GM12872 (cell line): ENCODE measurements at regions not wholly inside any gene's neighbourhood (a gene's known extent, or its start where the extent isn't known, plus 50 kb on each side); places are given as distances from the start of the nearest gene placed in this dataset.

ENCODE experiments used
- CTCF ChIP-seq: IDR thresholded peaks from 3 replicates; pipeline ENCODE4 v1.5.1; 2011; ENCODE audit warnings: low read depth, mild to moderate bottlenecking, low read length, moderate library complexity; ENCODE audit not compliant: insufficient read depth

GRCh38 chr16:9205661-9206060 lies 114.2 kb downstream of the HAPSTR1 start:
- TF ChIP-seq CTCF: no peak

DNA sequence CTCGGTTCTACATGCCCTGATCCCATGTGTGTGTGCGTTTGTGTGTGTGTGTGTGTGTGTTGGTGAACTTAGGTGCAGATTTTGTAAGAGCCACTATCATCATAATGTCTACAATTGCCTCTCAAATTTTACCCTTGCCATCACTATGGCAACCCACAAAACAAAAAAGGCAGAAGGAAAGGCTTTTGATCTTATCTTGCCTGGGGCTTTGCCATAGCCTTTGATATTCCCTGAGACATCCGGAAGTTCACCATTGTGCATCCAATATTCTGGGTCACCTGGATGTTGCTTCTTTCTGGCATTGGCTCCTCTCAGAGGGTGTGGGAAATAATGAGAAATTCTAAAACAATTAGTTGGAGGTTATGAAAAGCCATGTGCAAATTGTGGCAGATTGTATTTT lies 114.7 kb downstream of the HAPSTR1 start:
- no peak for TF ChIP-seq CTCF

GRCh38 chr16:9212621-9213020 lies 121.2 kb downstream of the HAPSTR1 start:
- TF ChIP-seq CTCF: no peak

DNA sequence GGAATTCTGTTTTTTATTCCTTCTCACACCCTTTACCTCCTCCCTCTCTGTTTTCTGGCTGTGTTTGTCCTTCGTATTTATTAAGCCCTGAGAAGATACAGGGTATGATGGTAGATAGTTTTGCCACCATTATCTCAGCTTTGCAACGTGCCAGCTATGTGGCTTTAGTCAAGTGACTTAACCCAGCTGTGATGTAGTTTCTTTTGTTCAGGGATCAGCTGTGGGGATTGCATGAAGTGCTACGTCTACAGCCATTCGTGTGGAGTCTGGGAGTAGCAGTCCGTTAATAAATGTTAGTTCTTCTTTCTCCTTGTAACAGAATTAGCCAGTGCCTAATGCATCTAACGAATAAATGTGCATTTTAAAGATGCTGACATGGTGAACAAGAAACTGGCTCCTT lies 128.4 kb downstream of the HAPSTR1 start:
- no peak for TF ChIP-seq CTCF

DNA sequence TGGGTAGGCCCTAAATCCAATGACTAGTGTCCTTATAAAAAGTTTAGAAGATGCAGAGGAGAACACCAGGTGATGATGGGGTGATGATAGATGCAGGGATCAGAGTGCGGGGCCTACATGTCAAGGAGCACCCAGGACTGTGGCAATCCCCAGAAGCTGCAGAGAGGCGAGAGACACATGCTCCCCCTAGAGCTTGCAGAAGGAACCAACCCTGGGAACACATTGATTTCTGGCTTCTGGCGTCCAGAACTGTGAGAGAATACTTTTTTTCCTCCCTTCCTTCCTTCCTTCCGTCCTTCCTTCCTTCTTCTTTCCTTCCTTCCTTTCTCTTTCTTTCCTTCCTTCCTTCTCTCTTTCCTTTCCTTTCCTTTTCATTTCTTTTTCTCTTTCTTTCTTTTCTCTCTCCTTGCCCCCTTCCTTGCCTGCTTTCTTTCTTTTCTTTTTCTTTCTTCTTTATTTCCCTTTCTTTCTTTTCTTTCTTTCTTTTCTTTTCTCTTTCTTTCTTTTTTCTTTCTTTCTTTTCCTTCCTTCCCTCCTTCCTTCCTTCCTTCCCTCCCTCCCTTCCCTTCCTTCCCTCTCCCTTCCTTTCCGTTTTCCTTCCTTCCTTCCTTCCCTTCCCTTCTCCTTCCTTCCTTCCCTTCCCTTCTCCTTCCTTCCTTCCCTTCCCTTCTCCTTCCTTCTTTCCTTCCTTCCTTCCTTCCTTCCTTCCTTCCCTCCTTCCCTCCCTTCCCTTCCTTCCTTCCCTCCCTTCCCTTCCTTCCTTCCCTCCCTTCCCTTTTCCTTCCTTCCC lies 134.3 kb downstream of the HAPSTR1 start:
- peak; percentile 68 for TF ChIP-seq CTCF

DNA sequence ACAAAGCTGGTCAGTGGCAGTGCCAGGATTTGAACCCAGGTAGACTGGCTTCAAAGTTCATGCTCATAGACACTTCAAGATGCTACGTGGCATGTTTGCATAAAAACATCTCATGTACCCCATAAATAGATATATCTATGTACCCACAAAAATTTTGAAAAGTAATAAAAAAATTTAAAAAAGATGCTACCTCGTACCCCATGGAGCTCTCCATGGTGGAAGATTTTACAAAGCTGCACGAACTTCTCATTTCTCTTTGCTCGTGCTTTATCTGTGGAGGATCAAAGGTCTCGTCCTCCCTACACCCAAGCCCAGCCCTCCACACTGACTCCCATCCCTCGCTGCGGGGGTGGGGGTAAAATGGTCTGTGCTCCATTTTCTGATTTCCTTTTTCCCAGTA lies 135.5 kb downstream of the HAPSTR1 start:
- no peak for TF ChIP-seq CTCF

- TF ChIP-seq CTCF: no peak
Observed at GRCh38 chr16:9231039-9231438, 139.6 kb downstream of the HAPSTR1 start.
